Astrocyte (in vitro differentiated cells and primary cell): ENCODE measurements at regions not wholly inside any gene's neighbourhood (a gene's known extent, or its start where the extent isn't known, plus 50 kb on each side); places are given as distances from the start of the nearest gene placed in this dataset.
"Not testable (repeated sequence)": the region's sequence is repeated elsewhere in the genome, so short reads cannot be mapped to it uniquely, and the experiment has no call there.

Experiments used
- DNase-seq: peaks from one replicate; pipeline ENCODE4 v3.0.0-alpha.2; 2010; ENCODE audit warnings: low read depth
- FAIRE-seq: peaks from 2 replicates; lab custom pipeline; 2011; peaks lifted over from hg19 to GRCh38; lab: Jason Lieb, UNC
- H2AFZ ChIP-seq: 2 replicates; pipeline ENCODE4 v1.6.0; 2012; ENCODE audit warnings: low read depth, low read length, inconsistent platforms
- H3K27ac ChIP-seq: 2 replicates; pipeline ENCODE4 v1.5.1; 2011; ENCODE audit warnings: low read depth, low read length, inconsistent platforms
- H3K27me3 ChIP-seq: 2 replicates; pipeline ENCODE4 v1.6.0; 2011; ENCODE audit warnings: low read length, inconsistent platforms; ENCODE audit not compliant: insufficient read depth
- H3K36me3 ChIP-seq: 2 replicates; pipeline ENCODE4 v1.5.1; 2011; ENCODE audit warnings: low read length, inconsistent platforms; ENCODE audit not compliant: insufficient read depth
- H3K4me1 ChIP-seq: 2 replicates; pipeline ENCODE4 v1.5.1; 2011; ENCODE audit warnings: low read length, inconsistent platforms; ENCODE audit not compliant: insufficient read depth
- H3K4me2 ChIP-seq: 2 replicates; pipeline ENCODE4 v1.6.0; 2012; ENCODE audit warnings: low read length, inconsistent platforms
- H3K4me3 ChIP-seq: 2 replicates; pipeline ENCODE4 v1.5.1; 2011; ENCODE audit warnings: low read depth, mild to moderate bottlenecking, low read length, inconsistent platforms; ENCODE audit not compliant: insufficient read depth
- H3K79me2 ChIP-seq: 2 replicates; pipeline ENCODE4 v1.6.0; 2012; ENCODE audit warnings: mild to moderate bottlenecking, low read length, inconsistent platforms; ENCODE audit not compliant: insufficient read depth
- H3K9ac ChIP-seq: 2 replicates; pipeline ENCODE4 v1.6.0; 2012; ENCODE audit warnings: mild to moderate bottlenecking, low read length, inconsistent platforms
- H3K9me3 ChIP-seq: 2 replicates; pipeline ENCODE4 v1.5.1; 2012; ENCODE audit warnings: low read depth, mild to moderate bottlenecking, low read length, inconsistent platforms; ENCODE audit not compliant: insufficient read depth
- H4K20me1 ChIP-seq: 2 replicates; pipeline ENCODE4 v1.6.0; 2012; ENCODE audit warnings: low read length, inconsistent platforms; ENCODE audit not compliant: insufficient read depth
- H3K27ac Mint-ChIP-seq: one replicate; pipeline ENCODE4 v1.8.0; 2021; ENCODE audit warnings: mild to moderate bottlenecking, mixed read lengths; ENCODE audit not compliant: unreplicated experiment
- H3K27me3 Mint-ChIP-seq: one replicate; pipeline ENCODE4 v1.8.0; 2021; ENCODE audit warnings: low read depth, mixed read lengths; ENCODE audit not compliant: unreplicated experiment
- H3K36me3 Mint-ChIP-seq: one replicate; pipeline ENCODE4 v1.8.0; 2021; ENCODE audit warnings: low read depth, mixed read lengths; ENCODE audit not compliant: unreplicated experiment
- H3K4me1 Mint-ChIP-seq: one replicate; pipeline ENCODE4 v1.8.0; 2021; ENCODE audit warnings: low read depth, mixed read lengths; ENCODE audit not compliant: unreplicated experiment
- H3K4me3 Mint-ChIP-seq: one replicate; pipeline ENCODE4 v1.8.0; 2021; ENCODE audit warnings: mild to moderate bottlenecking, moderate library complexity, mixed read lengths; ENCODE audit not compliant: unreplicated experiment
- H3K9me3 Mint-ChIP-seq: one replicate; pipeline ENCODE4 v1.8.0; 2021; ENCODE audit warnings: mild to moderate bottlenecking, mixed read lengths; ENCODE audit not compliant: unreplicated experiment
- CTCF ChIP-seq: IDR thresholded peaks from 2 replicates; pipeline ENCODE4 v1.5.1; 2011; ENCODE audit warnings: low read depth, mild to moderate bottlenecking, inconsistent platforms, low read length, moderate library complexity; ENCODE audit not compliant: insufficient read depth
- EZH2 ChIP-seq: IDR thresholded peaks from 2 replicates; pipeline ENCODE4 v1.6.1; 2012; ENCODE audit warnings: mild to moderate bottlenecking, low read length, inconsistent platforms; ENCODE audit not compliant: insufficient read depth

DNA sequence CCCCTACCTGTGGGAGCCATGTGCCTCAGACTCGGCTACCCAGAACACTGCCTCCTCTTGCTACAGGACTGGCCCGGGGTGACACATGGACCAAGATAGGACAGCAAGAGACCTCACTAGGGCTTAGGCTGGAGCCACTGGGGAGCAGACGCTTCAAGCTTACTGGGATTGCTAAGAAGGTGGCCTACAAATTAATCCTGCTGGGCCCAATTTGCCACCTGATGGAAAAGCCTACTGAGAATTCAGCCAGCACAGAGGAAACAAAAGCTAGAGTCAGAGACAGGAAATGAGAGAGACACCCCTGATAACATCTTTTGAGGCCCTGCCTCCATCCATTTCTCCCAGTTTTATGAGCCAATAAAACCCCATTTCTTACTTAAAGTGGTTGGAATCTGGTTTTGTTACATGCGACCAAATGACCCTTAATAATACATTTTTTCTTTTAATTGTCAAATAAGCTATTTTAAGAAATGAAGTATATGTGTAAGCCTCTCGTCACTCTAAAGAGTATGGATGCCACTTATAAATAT lies 282.1 kb downstream of the CXCL12 start:
- Histone ChIP-seq H3K79me2 (no peaks in the 10 kb centered on the region), H4K20me1 (no peaks in the 10 kb centered on the region), H3K4me1 (no peaks in the 10 kb centered on the region), H2AFZ (no peak overlapping the region), H3K4me3 (no peak overlapping the region), H3K36me3 (no peaks in the 10 kb centered on the region), H3K27me3 (no peaks in the 10 kb centered on the region), H3K9ac (no peak overlapping the region), H3K4me2 (no peak overlapping the region), H3K9me3 (no peaks in the 10 kb centered on the region), H3K27ac (no peak overlapping the region)
- DNase-seq = no peak
- H3K36me3 Mint-ChIP-seq = no peaks in the 10 kb centered on the region
- peaks cover 3% of the 10 kb centered on the region for H3K4me1 Mint-ChIP-seq
- H3K4me3 Mint-ChIP-seq = no peak overlapping the region
- H3K27ac Mint-ChIP-seq = no peak overlapping the region
- FAIRE-seq = no peak
- no peaks in the 10 kb centered on the region for H3K9me3 Mint-ChIP-seq
- TF ChIP-seq EZH2 = no peak
- TF ChIP-seq CTCF = no peak
- H3K27me3 Mint-ChIP-seq = no peaks in the 10 kb centered on the region

DNA sequence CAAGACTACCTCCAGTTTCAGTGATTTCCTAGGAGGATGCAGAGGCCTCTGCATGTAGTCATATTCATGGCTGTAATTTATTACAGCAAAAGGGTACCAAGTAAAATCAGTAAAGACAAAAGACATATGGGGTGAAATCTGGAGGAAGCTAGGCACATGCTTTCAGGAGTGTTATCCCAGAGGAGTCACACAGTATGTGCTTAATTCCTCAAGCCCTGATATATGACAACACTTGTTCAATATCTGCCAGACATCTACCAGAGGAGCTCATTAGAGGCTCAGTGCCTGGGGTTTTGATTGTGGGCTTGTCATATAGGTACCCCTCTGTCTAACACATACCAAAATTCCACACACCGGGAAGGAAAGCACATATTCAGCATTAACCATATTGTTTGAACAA lies 283.8 kb downstream of the CXCL12 start:
- no peak for FAIRE-seq
- H3K27me3 ChIP-seq = no peaks in the 10 kb centered on the region
- no peak overlapping the region for H3K4me3 ChIP-seq
- Mint-ChIP-seq H3K27me3 (no peaks in the 10 kb centered on the region), H3K9me3 (peaks cover 4% of the 10 kb centered on the region), H3K4me1 (peaks cover 3% of the 10 kb centered on the region), H3K27ac (no peak overlapping the region), H3K4me3 (no peak overlapping the region), H3K36me3 (no peaks in the 10 kb centered on the region)
- no peak for DNase-seq
- TF ChIP-seq CTCF = no peak
- no peak for TF ChIP-seq EZH2
- H3K36me3 ChIP-seq = no peaks in the 10 kb centered on the region
- no peaks in the 10 kb centered on the region for H3K9me3 ChIP-seq
- no peaks in the 10 kb centered on the region for H3K79me2 ChIP-seq
- H4K20me1 ChIP-seq = no peaks in the 10 kb centered on the region
- no peak overlapping the region for H3K4me2 ChIP-seq
- H3K4me1 ChIP-seq = no peaks in the 10 kb centered on the region
- no peak overlapping the region for H3K27ac ChIP-seq
- H3K9ac ChIP-seq = no peak overlapping the region
- no peak overlapping the region for H2AFZ ChIP-seq

GRCh38 chr10:44099511-44099910 lies 285.4 kb downstream of the CXCL12 start:
- no peak overlapping the region for H3K27ac ChIP-seq
- Mint-ChIP-seq H3K4me3 (no peak overlapping the region), H3K36me3 (no peaks in the 10 kb centered on the region), H3K27me3 (no peaks in the 10 kb centered on the region), H3K4me1 (peaks cover 3% of the 10 kb centered on the region), H3K9me3 (peaks cover 13% of the 10 kb centered on the region), H3K27ac (no peak overlapping the region)
- no peak overlapping the region for H3K4me2 ChIP-seq
- H3K27me3 ChIP-seq = no peaks in the 10 kb centered on the region
- no peak overlapping the region for H2AFZ ChIP-seq
- H3K79me2 ChIP-seq = no peaks in the 10 kb centered on the region
- FAIRE-seq (no peak), DNase-seq (no peak)
- no peaks in the 10 kb centered on the region for H3K9me3 ChIP-seq
- H3K4me3 ChIP-seq = no peak overlapping the region
- TF ChIP-seq CTCF = no peak
- TF ChIP-seq EZH2 = no peak
- no peaks in the 10 kb centered on the region for H3K4me1 ChIP-seq
- no peaks in the 10 kb centered on the region for H3K36me3 ChIP-seq
- no peak overlapping the region for H3K9ac ChIP-seq
- no peaks in the 10 kb centered on the region for H4K20me1 ChIP-seq

GRCh38 chr10:44096217-44096616 lies 288.7 kb downstream of the CXCL12 start:
- not testable (repeated sequence) for H2AFZ ChIP-seq, H3K27me3 Mint-ChIP-seq, H3K9me3 ChIP-seq, H3K4me3 Mint-ChIP-seq, H3K36me3 ChIP-seq, H3K27me3 ChIP-seq, H3K4me1 Mint-ChIP-seq, H3K4me2 ChIP-seq, DNase-seq, H3K27ac ChIP-seq, H3K4me1 ChIP-seq, H3K4me3 ChIP-seq, H3K9ac ChIP-seq, H4K20me1 ChIP-seq, H3K27ac Mint-ChIP-seq, H3K36me3 Mint-ChIP-seq, H3K79me2 ChIP-seq, FAIRE-seq
- peaks cover 19% of the 10 kb centered on the region for H3K9me3 Mint-ChIP-seq
